GM19324 (cell line): ENCODE measurements at regions not wholly inside any gene's neighbourhood (a gene's known extent, or its start where the extent isn't known, plus 50 kb on each side); places are given as distances from the start of the nearest gene placed in this dataset.

Experiments used
- ATAC-seq: cut with Tn5 transposase; IDR thresholded peaks from one replicate; pipeline ENCODE4 v1.9.1; 2021; ENCODE audit warnings: mild to moderate bottlenecking, moderate library complexity; ENCODE audit not compliant: unreplicated experiment, low FRiP score

DNA sequence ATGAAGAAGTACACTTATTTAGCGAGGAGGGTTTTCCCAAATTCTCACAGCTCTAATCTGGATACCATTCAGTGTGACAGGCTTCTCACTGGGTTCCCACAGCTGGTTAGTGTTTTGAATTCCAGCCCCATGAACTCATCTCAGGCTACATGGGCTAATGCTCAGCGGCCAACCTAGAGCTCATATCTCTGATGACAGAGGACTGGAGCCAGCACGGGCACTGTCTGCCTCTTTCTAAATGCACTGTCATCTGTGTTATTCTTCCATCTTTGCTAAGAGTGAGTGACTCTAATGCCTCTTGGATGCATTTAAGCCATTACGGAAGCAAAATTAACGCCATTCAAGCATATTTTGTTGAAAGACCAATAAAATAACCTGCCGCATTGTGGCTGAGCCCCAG lies 308.9 kb upstream of the JAG1 start:
- no peak for ATAC-seq

DNA sequence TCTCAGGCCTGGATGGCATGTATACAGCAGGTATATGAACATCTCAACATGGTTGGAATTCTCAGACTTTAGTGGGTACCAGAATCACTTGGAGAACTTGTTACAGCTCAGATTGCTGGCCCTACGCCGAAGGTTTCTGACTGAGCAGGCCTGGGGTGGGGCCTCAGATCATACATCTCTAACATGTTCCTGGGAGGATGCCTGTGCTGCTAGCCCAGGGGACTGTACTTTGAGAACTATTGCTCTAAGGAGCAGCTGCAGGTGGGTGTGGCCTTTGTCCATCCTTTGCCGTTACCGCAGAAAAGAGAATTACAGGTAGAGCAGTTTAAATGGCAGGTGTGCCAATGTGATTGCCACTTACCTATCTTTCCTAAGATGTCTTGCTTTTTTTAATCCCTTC lies 310.5 kb upstream of the JAG1 start:
- no peak for ATAC-seq

DNA sequence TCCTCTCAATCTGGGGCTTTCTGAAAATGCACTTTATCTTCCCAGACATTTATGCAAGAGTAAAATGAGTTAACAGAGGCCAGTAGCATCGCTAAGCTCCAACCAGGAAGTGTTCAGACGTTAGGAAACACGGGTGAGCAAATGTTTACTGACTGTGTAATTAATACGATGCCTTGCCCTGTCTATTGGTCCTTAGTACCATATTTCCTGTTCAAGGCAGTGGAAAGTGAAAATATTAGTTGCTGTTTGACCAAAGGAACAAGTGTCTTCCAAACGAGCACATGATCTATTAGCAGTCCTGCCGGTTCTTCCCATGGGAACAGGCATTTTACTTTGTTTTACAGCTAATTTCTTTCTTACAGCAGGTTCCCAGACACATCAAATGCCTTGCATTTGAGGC lies 311.1 kb upstream of the JAG1 start:
- ATAC-seq, result no peak

DNA sequence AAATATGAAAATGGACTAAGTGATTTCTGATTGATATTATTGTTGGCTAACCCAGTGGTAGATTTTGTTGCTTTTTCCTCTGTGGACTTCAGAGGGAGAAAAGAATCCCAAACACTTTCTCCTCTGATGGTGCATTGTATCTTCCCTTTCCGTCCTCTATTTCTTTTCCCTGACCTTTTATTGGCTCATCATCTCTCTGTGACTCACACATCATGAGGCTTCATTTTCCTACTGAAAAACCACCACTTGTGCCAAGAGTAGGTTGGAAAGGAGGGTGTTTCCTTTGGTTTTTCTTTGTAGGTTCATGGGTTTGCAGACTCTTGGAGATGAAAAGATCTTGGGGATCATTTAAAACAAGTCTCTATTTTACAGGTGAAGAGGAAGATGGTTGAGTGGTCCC lies 311.7 kb upstream of the JAG1 start:
- no peak for ATAC-seq

DNA sequence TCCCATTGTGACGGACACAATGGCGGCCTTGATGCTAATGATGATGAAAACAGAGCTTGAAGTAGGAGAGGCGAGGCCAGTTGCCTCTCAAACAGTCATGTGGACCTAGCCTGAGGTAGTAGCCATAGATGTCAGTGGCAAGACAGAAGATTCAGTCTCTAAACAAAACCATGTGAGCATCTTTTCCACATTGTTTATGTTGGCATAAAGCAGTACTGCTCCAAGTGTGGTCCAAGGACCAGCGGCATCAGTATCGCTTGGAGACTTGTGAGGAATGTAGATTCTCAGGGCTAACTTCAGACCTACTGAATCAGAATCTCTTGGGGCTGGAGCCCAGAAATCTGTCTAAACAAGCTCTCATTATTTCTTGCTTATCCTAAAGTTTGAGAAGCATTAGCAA lies 312.8 kb upstream of the JAG1 start:
- no peak for ATAC-seq

DNA sequence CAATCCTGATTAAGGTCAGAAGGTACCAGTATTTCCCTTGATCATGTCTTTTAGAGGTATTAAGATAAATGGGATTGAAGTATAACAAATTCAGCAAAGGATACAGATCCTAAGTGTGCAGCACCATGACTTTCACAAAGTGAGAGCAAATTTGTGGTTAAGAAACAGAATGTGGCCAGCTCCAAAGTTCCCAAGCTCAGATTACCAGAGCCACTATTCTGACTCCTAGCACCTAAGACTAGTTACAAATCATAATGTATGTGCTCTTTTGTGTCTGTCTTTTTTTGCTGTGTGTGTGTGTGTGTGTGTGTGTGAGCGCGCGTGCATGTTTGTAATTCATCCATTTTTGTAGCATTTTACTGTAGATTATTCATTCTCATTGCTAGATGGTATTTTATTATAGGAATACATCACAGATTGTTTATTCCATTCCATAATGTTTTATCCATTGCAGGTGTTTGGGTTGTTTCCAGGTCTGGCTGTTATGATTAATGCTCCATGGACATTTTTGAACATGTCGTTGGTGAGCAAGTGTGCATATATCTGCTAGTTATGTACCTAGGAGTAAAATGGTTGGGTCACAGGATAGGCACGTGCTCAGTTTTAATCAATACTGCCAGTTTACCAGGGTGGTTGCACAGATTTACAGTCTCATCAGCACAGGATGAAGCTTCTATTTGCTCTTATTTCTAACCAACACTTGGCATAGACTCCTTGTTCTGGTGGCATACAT lies 314.0 kb upstream of the JAG1 start:
- ATAC-seq, result no peak

DNA sequence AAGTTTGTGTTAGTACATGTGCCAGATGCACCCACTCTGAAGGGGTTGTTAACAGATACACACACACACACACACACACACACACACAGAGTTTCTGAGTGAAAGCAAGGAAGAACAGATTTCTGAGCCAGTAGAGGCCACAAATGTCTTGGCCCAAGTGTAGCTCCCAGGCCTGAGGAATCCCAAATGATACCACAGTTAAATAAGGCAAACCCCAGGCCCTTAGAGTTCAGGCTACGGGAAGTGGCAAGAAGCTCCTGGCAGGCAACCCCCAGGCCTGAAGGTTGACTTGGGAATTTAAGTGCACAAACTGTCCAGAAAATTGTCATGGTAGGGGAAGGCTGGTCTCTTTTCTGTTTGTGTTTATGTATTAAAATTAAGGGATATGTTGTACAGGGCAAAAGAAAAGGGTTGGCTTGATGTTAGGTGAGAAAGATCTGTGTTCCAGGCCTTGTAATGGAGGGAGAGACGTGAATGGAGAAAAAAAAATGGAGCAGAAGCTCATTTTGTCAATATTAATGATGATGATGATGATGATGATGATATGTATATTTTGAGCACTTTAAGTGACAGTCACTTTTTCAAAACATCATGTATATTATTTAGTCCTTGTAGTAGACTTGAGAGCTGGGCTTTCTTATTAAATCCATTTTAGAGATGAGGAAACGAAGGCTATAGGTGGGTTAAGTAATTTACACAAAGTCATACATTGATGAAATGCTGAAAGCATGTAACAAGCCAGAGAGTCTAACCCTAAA lies 317.0 kb upstream of the JAG1 start:
- no peak for ATAC-seq

DNA sequence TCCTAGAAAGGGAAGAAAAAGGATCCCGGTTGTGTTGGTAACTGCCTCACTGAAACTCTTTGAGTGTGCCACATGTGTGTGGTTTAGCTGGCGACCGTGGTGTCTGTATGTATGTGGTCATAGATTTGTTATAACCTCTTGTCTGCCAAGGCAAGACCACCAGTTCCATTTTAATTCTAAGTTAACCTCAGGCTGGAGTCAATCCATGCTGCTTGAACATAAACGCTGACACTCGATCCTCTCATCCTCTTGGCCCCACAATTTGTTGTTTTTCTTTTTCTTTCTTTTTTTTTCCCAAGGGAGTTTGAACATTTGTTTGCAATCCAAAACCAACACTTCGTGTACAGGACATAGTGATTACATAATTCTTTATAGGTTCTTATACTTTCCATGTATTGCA lies 318.9 kb upstream of the JAG1 start:
- ATAC-seq, result no peak

- ATAC-seq, result no peak
Observed at GRCh38 chr20:10994991-10995700, 321.3 kb upstream of the JAG1 start.

- no peak for ATAC-seq
Observed at GRCh38 chr20:10998476-10998875, 324.7 kb upstream of the JAG1 start.

DNA sequence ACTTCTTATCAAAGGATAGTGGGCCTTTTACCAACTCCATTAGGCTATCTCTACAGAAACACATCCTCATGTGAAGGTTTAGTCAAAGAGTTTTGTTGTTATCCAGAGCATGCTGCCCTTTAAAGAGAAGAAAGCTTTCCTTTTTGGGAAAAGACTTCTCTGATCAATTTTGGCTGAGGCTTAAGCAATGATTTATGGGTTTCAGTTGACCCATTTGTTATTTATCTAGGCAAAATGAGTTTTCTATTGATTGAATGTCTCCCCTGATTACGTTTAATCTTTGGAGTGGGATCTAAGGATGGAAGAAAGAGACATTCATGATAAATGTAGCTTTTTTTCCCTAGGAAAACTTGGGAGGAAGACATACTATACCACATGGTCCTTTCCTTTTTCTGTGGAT lies 326.6 kb upstream of the JAG1 start:
- no peak for ATAC-seq

- no peak for ATAC-seq
Observed at GRCh38 chr20:11001302-11001701, 327.5 kb upstream of the JAG1 start.

- ATAC-seq, result no peak
Observed at GRCh38 chr20:11001764-11002540, 328.2 kb upstream of the JAG1 start.

- ATAC-seq, result no peak
Observed at GRCh38 chr20:11003341-11003740, 329.5 kb upstream of the JAG1 start.

DNA sequence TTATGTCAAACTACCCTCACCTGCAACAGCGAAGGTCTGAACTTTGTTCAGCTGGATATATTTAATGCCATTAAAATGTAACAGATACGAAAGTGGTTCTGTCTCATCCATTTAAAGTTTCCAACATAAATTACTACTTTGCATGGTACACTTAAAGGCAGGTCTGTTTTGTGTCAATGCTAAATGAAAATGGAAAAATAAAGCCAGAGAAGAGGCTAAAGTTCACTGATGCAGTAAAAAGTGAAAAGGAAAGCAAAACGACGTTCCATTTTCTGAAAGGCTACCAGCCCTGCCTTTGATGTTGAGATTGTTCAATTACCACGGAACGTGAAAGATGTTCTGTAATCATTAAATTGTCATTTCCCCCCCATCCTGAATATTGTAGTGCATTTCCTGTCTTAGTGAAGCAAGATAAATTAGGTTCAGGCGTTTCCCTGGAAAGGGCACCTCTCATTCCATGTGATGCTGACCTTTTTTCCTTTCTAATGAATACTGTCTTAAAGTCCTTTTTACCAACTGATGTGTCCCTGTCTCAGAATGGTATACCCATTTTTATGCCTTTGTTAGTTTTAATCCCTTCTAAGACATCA lies 334.7 kb upstream of the JAG1 start:
- no peak for ATAC-seq

DNA sequence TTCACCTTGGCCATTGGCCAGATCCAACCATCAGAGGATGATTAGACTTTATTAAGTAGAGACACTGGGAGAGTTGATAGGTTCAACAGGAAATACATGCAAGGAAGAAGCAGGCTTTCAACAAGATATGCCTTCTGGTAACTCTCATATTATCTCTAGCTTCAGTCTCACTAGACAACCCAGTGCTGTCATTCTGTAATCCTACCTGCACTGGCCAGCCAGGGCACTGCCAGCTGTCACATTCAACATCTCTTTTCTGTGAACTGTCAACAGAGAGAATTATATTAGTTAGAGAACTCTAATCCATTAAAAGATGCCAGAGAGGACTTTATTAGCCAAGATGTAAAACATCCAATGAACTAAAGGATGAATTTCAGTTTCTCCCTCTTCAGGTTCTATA lies 337.9 kb upstream of the JAG1 start:
- no peak for ATAC-seq

GRCh38 chr20:11012975-11013374 lies 339.2 kb upstream of the JAG1 start:
- ATAC-seq, result no peak

- no peak for ATAC-seq
Observed at GRCh38 chr20:11013801-11014200, 340.0 kb upstream of the JAG1 start.

DNA sequence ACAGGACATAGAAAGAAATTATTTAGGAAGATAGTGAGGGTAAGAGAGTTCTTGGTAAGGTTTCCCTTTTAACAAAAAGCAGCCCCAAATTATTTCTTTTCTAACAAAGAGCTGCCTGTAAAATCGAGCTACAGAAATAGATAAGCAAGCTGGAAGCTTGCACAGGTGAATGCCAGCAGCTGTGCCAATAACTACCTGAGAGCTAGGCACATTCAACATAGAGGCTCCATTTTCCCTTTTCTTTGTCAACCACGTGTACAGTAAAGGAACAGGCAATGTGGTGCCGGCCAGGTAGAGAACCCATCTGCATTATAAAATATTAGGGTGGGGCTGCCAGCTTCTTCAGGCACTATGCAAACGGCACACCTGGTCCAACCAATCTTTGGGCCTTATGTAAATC lies 341.6 kb upstream of the JAG1 start:
- ATAC-seq, result no peak

DNA sequence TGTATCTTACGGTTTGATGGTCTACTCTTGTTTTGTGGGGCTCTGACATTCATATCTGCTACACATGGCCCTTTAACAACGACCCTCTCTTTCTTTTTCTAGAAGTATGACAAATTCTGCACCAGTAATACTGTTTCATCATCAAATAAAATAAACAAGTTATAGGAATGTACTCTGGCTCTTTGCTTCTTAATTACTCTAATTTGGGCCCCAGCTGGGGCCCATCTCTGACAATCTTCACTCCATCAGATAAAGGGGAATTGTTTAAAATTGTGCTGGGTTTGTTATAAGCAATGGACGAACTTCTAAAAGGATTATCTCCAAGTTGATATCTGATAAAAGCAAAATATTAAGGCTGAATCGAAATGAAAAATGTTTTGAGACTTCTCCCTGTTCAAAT lies 343.6 kb upstream of the JAG1 start:
- ATAC-seq, result no peak
